ENCODE measurements at regions not wholly inside any gene's neighbourhood (a gene's known extent, or its start where the extent isn't known, plus 50 kb on each side); places are given as distances from the start of the nearest gene placed in this dataset.

GRCh38 chr7:113392421-113392820, 274.1 kb upstream of the SMIM30 start:
- no peaks in the 10 kb centered on the region for H3K27me3 ChIP-seq
- no peak overlapping the region for H3K4me3 ChIP-seq
- 59% methylated on average over 6 of the region's 6 CpGs for WGBS
- DNase-seq (ENCODE audit: low spot score in 2 of 2) = no peak
- H3K27ac ChIP-seq = no peak overlapping the region
- H3K4me1 ChIP-seq = no peaks in the 10 kb centered on the region
- H3K36me3 ChIP-seq = no peaks in the 10 kb centered on the region
- TF ChIP-seq POLR2AphosphoS5 (IDR thresholded peaks at IDR 0.05) = no peak
- TF ChIP-seq EP300 (IDR thresholded peaks at IDR 0.05) = no peak
- no peak for TF ChIP-seq POLR2A (IDR thresholded peaks at IDR 0.05)
- TF ChIP-seq, protein P1, sequence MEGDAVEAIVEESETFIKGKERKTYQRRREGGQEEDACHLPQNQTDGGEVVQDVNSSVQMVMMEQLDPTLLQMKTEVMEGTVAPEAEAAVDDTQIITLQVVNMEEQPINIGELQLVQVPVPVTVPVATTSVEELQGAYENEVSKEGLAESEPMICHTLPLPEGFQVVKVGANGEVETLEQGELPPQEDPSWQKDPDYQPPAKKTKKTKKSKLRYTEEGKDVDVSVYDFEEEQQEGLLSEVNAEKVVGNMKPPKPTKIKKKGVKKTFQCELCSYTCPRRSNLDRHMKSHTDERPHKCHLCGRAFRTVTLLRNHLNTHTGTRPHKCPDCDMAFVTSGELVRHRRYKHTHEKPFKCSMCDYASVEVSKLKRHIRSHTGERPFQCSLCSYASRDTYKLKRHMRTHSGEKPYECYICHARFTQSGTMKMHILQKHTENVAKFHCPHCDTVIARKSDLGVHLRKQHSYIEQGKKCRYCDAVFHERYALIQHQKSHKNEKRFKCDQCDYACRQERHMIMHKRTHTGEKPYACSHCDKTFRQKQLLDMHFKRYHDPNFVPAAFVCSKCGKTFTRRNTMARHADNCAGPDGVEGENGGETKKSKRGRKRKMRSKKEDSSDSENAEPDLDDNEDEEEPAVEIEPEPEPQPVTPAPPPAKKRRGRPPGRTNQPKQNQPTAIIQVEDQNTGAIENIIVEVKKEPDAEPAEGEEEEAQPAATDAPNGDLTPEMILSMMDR (IDR thresholded peaks at IDR 0.05) = no peak
- H3K9me3 ChIP-seq = no peaks in the 10 kb centered on the region

DNA sequence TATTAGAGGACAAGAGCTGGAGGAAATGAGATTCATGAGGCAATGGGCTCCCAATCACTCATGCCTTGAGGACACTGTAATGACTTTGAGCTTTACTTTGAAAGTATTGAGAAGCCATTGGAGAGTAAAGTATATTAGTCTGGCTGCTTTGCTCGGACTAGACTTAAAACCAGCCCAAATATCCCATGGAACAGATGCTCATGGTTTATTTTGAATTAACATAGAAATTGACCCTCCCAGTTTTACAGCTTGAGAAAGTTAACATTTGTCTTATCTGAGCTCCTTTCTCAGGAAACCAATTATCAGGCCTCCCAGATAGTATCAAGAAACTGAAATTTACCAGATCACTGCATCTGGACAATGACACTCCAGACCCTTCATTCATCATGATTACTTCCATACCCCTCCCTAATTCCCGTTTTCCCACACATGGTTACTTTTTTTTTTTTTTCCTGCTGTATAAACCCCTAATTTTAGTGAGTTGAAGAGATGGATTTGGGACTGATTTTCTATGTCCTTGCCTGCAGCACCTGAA, 270.8 kb upstream of the SMIM30 start:
- Histone ChIP-seq H3K27me3 (no peaks in the 10 kb centered on the region), H3K36me3 (no peaks in the 10 kb centered on the region), H3K9me3 (no peaks in the 10 kb centered on the region), H3K27ac (no peak overlapping the region), H3K4me1 (no peaks in the 10 kb centered on the region), H3K4me3 (no peak overlapping the region)
- TF ChIP-seq POLR2AphosphoS5 (IDR thresholded peaks at IDR 0.05) = no peak
- TF ChIP-seq, protein P1 (IDR thresholded peaks at IDR 0.05) = no peak
- TF ChIP-seq POLR2A (IDR thresholded peaks at IDR 0.05) = no peak
- no peak for DNase-seq (ENCODE audit: low spot score in 2 of 2)
- WGBS = 80% methylated on average over 2 of the region's 2 CpGs

DNA sequence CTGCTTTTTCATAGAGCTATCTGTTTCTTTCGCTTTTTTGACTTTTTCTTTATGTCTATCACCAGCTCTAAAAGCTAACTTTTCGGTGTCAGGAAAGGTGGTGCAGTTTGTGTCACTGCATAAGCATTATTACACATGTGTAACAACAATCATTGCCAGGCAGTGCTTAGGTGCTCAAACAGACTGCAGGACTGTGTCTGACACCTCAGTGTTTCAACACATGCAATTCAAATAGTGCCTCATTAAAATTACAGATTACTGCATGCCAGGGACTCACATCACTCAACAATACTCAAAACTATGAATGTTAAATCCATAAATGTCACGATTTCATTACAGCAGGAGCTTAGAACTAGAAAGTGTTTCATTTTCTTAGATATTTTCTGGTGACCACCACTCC, 265.3 kb upstream of the SMIM30 start:
- WGBS = 71% methylated on average over 3 of the region's 3 CpGs
- no peak for TF ChIP-seq POLR2AphosphoS5 (IDR thresholded peaks at IDR 0.05)
- TF ChIP-seq, protein P1 (IDR thresholded peaks at IDR 0.05) = no peak
- no peak for DNase-seq (ENCODE audit: low spot score in 2 of 2)
- Histone ChIP-seq H3K9me3 (no peaks in the 10 kb centered on the region), H3K4me3 (no peak overlapping the region), H3K36me3 (no peaks in the 10 kb centered on the region), H3K27me3 (no peaks in the 10 kb centered on the region), H3K4me1 (no peaks in the 10 kb centered on the region), H3K27ac (no peak overlapping the region)

- Histone ChIP-seq H3K36me3 (no peaks in the 10 kb centered on the region), H3K27ac (no peak overlapping the region), H3K4me3 (no peak overlapping the region), H3K4me1 (no peaks in the 10 kb centered on the region), H3K9me3 (no peaks in the 10 kb centered on the region), H3K27me3 (no peaks in the 10 kb centered on the region)
- DNase-seq (ENCODE audit: low spot score in 2 of 2) = no peak
- TF ChIP-seq POLR2AphosphoS5 (IDR thresholded peaks at IDR 0.05) (no peak), POLR2A (IDR thresholded peaks at IDR 0.05) (no peak), EP300 (IDR thresholded peaks at IDR 0.05) (no peak)
- TF ChIP-seq, protein P1 (IDR thresholded peaks at IDR 0.05) = no peak
- 74% methylated on average over 3 of the region's 3 CpGs for WGBS
Measured at GRCh38 chr7:113379746-113380145, 261.4 kb upstream of the SMIM30 start.

DNA sequence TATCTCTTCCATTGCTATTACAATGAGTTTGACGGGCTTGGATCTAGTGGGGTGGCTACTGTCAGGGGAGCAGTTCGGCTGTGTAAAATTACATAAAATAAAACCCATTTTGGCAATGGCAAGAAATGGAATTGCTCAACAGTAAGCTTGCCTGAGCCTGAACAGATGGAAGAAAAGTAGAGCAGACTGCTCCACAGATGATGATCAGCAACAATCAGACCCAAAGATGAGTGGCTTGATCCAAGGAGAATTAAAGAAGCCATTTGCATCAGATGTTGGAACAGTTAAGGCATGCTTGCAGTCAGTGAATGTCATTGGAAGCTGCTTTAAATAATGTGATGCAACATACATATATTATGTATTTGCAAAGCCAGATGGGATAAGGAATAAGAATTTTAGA, 256.6 kb upstream of the SMIM30 start:
- Histone ChIP-seq H3K4me3 (no peak overlapping the region), H3K9me3 (no peaks in the 10 kb centered on the region), H3K27ac (no peak overlapping the region), H3K36me3 (no peaks in the 10 kb centered on the region), H3K27me3 (no peaks in the 10 kb centered on the region), H3K4me1 (peaks cover 4% of the 10 kb centered on the region)
- DNase-seq (ENCODE audit: low spot score in 2 of 2) = no peak
- WGBS = 54% methylated on average over 2 of the region's 2 CpGs
- TF ChIP-seq EP300 (IDR thresholded peaks at IDR 0.05) (no peak), POLR2AphosphoS5 (IDR thresholded peaks at IDR 0.05) (no peak), POLR2A (IDR thresholded peaks at IDR 0.05) (no peak)
- TF ChIP-seq, protein P1 (IDR thresholded peaks at IDR 0.05) = no peak

All from suprapubic skin (tissue), 4 donors.